IMR-90 (cell line): ENCODE measurements at regions not wholly inside any gene's neighbourhood (a gene's known extent, or its start where the extent isn't known, plus 50 kb on each side); places are given as distances from the start of the nearest gene placed in this dataset.

ENCODE experiments used
- ATAC-seq: fragments of 200-7000 bp; cut with Tn5 transposase; 2 replicates; pipeline ENCODE4 v1.9.1; 2020; ENCODE audit warnings: low read depth, mild to moderate bottlenecking, moderate library complexity
- BruUV-seq: library from RNA; stranded (reverse); fragments of 400-500 nt; replicated peaks from 2 replicates; lab custom pipeline; 2021; lab: Mats Ljungman, UMichigan
- CTCF ChIA-PET: fragments of 300-600 bp; formaldehyde crosslinking; extraction: SDS; loops from one replicate; lab custom pipeline; 2021; ENCODE audit warnings: antibody characterized with exemption; lab: Yijun Ruan, JAX
- POLR2A ChIA-PET: fragments of 300-600 bp; sonication (Branson Sonifier 250); formaldehyde crosslinking; loops from one replicate; lab custom pipeline; 2022; ENCODE audit warnings: antibody characterized with exemption; ENCODE audit not compliant: unreplicated experiment; lab: Charles Lee
- DNase-seq: peaks from one replicate; pipeline ENCODE4 v3.0.0; 2013
- H2AFZ ChIP-seq: replicated peaks from 2 replicates; pipeline ENCODE3; 2013; ENCODE audit warnings: low read length, mild to moderate bottlenecking; ENCODE audit not compliant: poor library complexity
- H2AK5ac ChIP-seq: 2 replicates; pipeline ENCODE4 v1.6.1; 2013; ENCODE audit warnings: low read depth, low read length, inconsistent platforms
- H2AK9ac ChIP-seq: replicated peaks from 2 replicates; pipeline ENCODE3; 2013; ENCODE audit warnings: mild to moderate bottlenecking, low read depth, low read length, moderate library complexity; ENCODE audit not compliant: poor library complexity
- H2BK120ac ChIP-seq: 2 replicates; pipeline ENCODE4 v1.6.1; 2013; ENCODE audit warnings: low read depth, low read length, inconsistent platforms
- H2BK15ac ChIP-seq: 3 replicates; pipeline ENCODE4 v1.6.1; 2013; ENCODE audit warnings: low read depth, low read length, inconsistent platforms
- H2BK20ac ChIP-seq: 2 replicates; pipeline ENCODE4 v1.6.1; 2013; ENCODE audit warnings: low read depth, mild to moderate bottlenecking, inconsistent platforms, low read length, moderate library complexity
- H2BK5ac ChIP-seq: 2 replicates; pipeline ENCODE4 v1.6.1; 2013; ENCODE audit warnings: mild to moderate bottlenecking, low read depth, low read length, inconsistent platforms; ENCODE audit not compliant: poor library complexity, severe bottlenecking
- H3K14ac ChIP-seq: replicated peaks from 2 replicates; pipeline ENCODE4 v1.6.1; 2013; ENCODE audit warnings: low read depth, low read length, inconsistent platforms
- H3K18ac ChIP-seq: 2 replicates; pipeline ENCODE4 v1.6.1; 2013; ENCODE audit warnings: low read depth, low read length, control low read depth
- H3K23ac ChIP-seq: 2 replicates; pipeline ENCODE4 v1.6.1; 2013; ENCODE audit warnings: low read depth, low read length, inconsistent platforms
- H3K27ac ChIP-seq: 2 replicates; pipeline ENCODE4 v1.5.1; 2013; ENCODE audit warnings: mild to moderate bottlenecking, control low read depth, low read length; ENCODE audit not compliant: insufficient read depth
- H3K27me3 ChIP-seq: 2 replicates; pipeline ENCODE4 v1.6.1; 2013; ENCODE audit warnings: low read length; ENCODE audit not compliant: control insufficient read depth, insufficient read depth
- H3K36me3 ChIP-seq: 2 replicates; pipeline ENCODE4 v1.6.1; 2013; ENCODE audit warnings: low read length, mixed read lengths; ENCODE audit not compliant: control insufficient read depth, insufficient read depth
- H3K4ac ChIP-seq: 2 replicates; pipeline ENCODE4 v1.6.1; 2013; ENCODE audit warnings: low read depth, low read length, inconsistent platforms
- H3K4me1 ChIP-seq: 2 replicates; pipeline ENCODE4 v1.6.1; 2013; ENCODE audit warnings: low read length, mixed read lengths; ENCODE audit not compliant: control insufficient read depth, insufficient read depth
- H3K4me2 ChIP-seq: 2 replicates; pipeline ENCODE4 v1.6.1; 2013; ENCODE audit warnings: low read depth, mild to moderate bottlenecking, control low read depth, low read length, moderate library complexity
- H3K4me3 ChIP-seq: 2 replicates; pipeline ENCODE4 v1.5.1; 2013; ENCODE audit warnings: low read depth, mild to moderate bottlenecking, control low read depth, low read length, moderate library complexity; ENCODE audit not compliant: insufficient read depth
- H3K56ac ChIP-seq: 2 replicates; pipeline ENCODE4 v1.6.1; 2013; ENCODE audit warnings: low read length, inconsistent platforms; ENCODE audit not compliant: insufficient read depth; ENCODE audit errors: extremely low read depth
- H3K79me1 ChIP-seq, 2 experiments: 2 replicates each; pipeline ENCODE4 v1.6.1; 2013; ENCODE audit warnings: low read length in 2 of 2, inconsistent platforms in 1 of 2, low read depth in 1 of 2
- H3K9ac ChIP-seq: 2 replicates; pipeline ENCODE4 v1.6.1; 2013; ENCODE audit warnings: low read depth, low read length, control low read depth
- H3K9me1 ChIP-seq: 2 replicates; pipeline ENCODE4 v1.6.1; 2013; ENCODE audit warnings: low read length, inconsistent platforms; ENCODE audit not compliant: insufficient read depth
- H3K9me3 ChIP-seq: 2 replicates; pipeline ENCODE4 v1.6.1; 2013; ENCODE audit warnings: low read length; ENCODE audit not compliant: control insufficient read depth, insufficient read depth
- H4K20me1 ChIP-seq: 2 replicates; pipeline ENCODE4 v1.6.1; 2013; ENCODE audit warnings: low read length, inconsistent platforms; ENCODE audit not compliant: insufficient read depth
- H4K5ac ChIP-seq: 2 replicates; pipeline ENCODE4 v1.6.1; 2013; ENCODE audit warnings: mild to moderate bottlenecking, low read depth, low read length, control low read depth
- H4K8ac ChIP-seq, 2 experiments: 2 replicates each; pipeline ENCODE4 v1.6.1; 2013; ENCODE audit warnings: low read depth in 2 of 2, low read length in 2 of 2, control low read depth in 1 of 2, inconsistent platforms in 1 of 2
- H4K91ac ChIP-seq: 2 replicates; pipeline ENCODE4 v1.6.1; 2013; ENCODE audit warnings: low read depth, low read length, inconsistent platforms; ENCODE audit not compliant: insufficient read depth
- BHLHE40 ChIP-seq: fragments of 150-350 bp; IDR thresholded peaks from 2 replicates; pipeline ENCODE4 v1.6.1; 2016; ENCODE audit warnings: mild to moderate bottlenecking, low read depth, low read length
- FOS ChIP-seq: fragments of 150-350 bp; IDR thresholded peaks from 2 replicates; pipeline ENCODE4 v1.6.1; 2016; ENCODE audit warnings: low read depth, low read length
- MAZ ChIP-seq: IDR thresholded peaks from 2 replicates; pipeline ENCODE4 v1.6.1; 2012; ENCODE audit warnings: low read depth, mild to moderate bottlenecking, low read length, improper control_type of control experiment, moderate library complexity, borderline replicate concordance
- RAD21 ChIP-seq: IDR thresholded peaks from 2 replicates; pipeline ENCODE4 v1.6.1; 2012; ENCODE audit warnings: low read length, improper control_type of control experiment
- SMC3 ChIP-seq: fragments of 150-350 bp; IDR thresholded peaks from 2 replicates; pipeline ENCODE4 v1.6.1; 2016; ENCODE audit warnings: low read depth, mild to moderate bottlenecking, antibody characterized with exemption, low read length, moderate library complexity
- WGBS, 2 experiments: methylation state at CpG; one replicate each; pipeline versions ENCODE4 v1.1.5 to v1.1.7; 2013; ENCODE audit warnings: missing lambda C conversion rate in 2 of 2; ENCODE audit not compliant: insufficient read length in 1 of 2; ENCODE audit errors: extremely low coverage in 2 of 2; 5-methylcytosine and 5-hydroxymethylcytosine counted together
- dilution Hi-C: fragments of 300-500 bp; cut with HindIII; formaldehyde crosslinking; loops from one replicate; pipeline ENCODE4 v1.14.3; 2018; ENCODE audit warnings: low sequenced_read_pairs; ENCODE audit not compliant: unreplicated experiment
- in situ Hi-C: fragments of 300-500 bp; cut with MboI; formaldehyde crosslinking; loops from 3 replicates; pipeline ENCODE4 v1.14.3; 2019; ENCODE audit warnings: low sequenced_read_pairs, inconsistent platforms, mixed read lengths
- intact Hi-C: fragments of 100-400 bp; cut with micrococcal nuclease; formaldehyde crosslinking; loops from 2 replicates; pipeline ENCODE4 v1.10.0; 2022

GRCh38 chr16:60458255-60458654 is 1578.0 kb downstream of the CDH8 start:
- Histone ChIP-seq H3K27ac (no peak overlapping the region), H3K36me3 (no peaks in the 10 kb centered on the region), H3K23ac (no peak overlapping the region), H2AFZ (no peak overlapping the region), H3K56ac (no peak overlapping the region), H3K4me2 (no peak overlapping the region), H3K18ac (no peak overlapping the region), H4K91ac (no peak overlapping the region), H4K5ac (no peak overlapping the region), H3K79me1 (no peaks in the 10 kb centered on the region), H2BK5ac (no peak overlapping the region), H3K4me3 (no peak overlapping the region), H2BK20ac (no peak overlapping the region), H3K27me3 (no peaks in the 10 kb centered on the region), H2BK120ac (no peak overlapping the region), H2AK5ac (no peak overlapping the region), H3K4me1 (no peaks in the 10 kb centered on the region), H4K8ac (no peak overlapping the region), H2AK9ac (no peak overlapping the region), H4K20me1 (no peaks in the 10 kb centered on the region), H3K4ac (no peak overlapping the region), H3K9me3 (peaks cover 4% of the 10 kb centered on the region), H3K14ac (no peak overlapping the region), H3K9me1 (no peaks in the 10 kb centered on the region), H2BK15ac (no peak overlapping the region), H3K9ac (no peak overlapping the region)
- TF ChIP-seq SMC3, result no peak
- TF ChIP-seq BHLHE40, result no peak
- TF ChIP-seq MAZ, result no peak
- no peak for TF ChIP-seq FOS
- no peak for TF ChIP-seq RAD21
- intact Hi-C loops (no loop called here), in situ Hi-C loops (no loop called here), dilution Hi-C loops (no loop called here)
- DNase-seq (no peak), ATAC-seq (no peak)
- WGBS, 2 experiments, result no CpG with 5 or more reads among the region's 1 CpG
- ChIA-PET CTCF (no interaction called here), POLR2A (no interaction called here)
- no TSS peak for BruUV-seq
